HCT116 (cell line): ENCODE measurements at regions not wholly inside any gene's neighbourhood (a gene's known extent, or its start where the extent isn't known, plus 50 kb on each side); places are given as distances from the start of the nearest gene placed in this dataset.

ENCODE experiments used
- ATF3 ChIP-seq: IDR thresholded peaks from 2 replicates; pipeline ENCODE4 v1.6.1; 2012
- EZH2 ChIP-seq: fragments of 200-600 bp; sonication (generic); IDR thresholded peaks from 2 replicates; pipeline ENCODE4 v1.6.1; 2017; ENCODE audit warnings: antibody characterized with exemption, mixed run types
- EZH2phosphoT487 ChIP-seq: fragments of 200-600 bp; IDR thresholded peaks from 2 replicates; pipeline ENCODE4 v1.6.1; 2018; ENCODE audit warnings: antibody characterized with exemption, borderline replicate concordance
- FOSL1 ChIP-seq: IDR thresholded peaks from 2 replicates; pipeline ENCODE4 v1.6.1; 2012; ENCODE audit warnings: low read depth
- MAX ChIP-seq: IDR thresholded peaks from 2 replicates; pipeline ENCODE4 v1.6.1; 2012
- POLR2A ChIP-seq: IDR thresholded peaks from 2 replicates; pipeline ENCODE4 v1.7.0; 2011; ENCODE audit warnings: borderline replicate concordance; ENCODE audit not compliant: insufficient read depth, insufficient read length; ENCODE audit errors: extremely low read depth
- POLR2AphosphoS5 ChIP-seq: IDR thresholded peaks from 2 replicates; pipeline ENCODE4 v1.6.1; 2011; ENCODE audit warnings: mild to moderate bottlenecking, low read depth, low read length, moderate library complexity
- RAD21 ChIP-seq: IDR thresholded peaks from 2 replicates; pipeline ENCODE4 v1.6.1; 2012; ENCODE audit warnings: low read depth, mild to moderate bottlenecking
- REST ChIP-seq: IDR thresholded peaks from 2 replicates; pipeline ENCODE4 v1.6.1; 2012; ENCODE audit warnings: low read depth
- SIN3A ChIP-seq: IDR thresholded peaks from 2 replicates; pipeline ENCODE4 v1.6.1; 2012; ENCODE audit warnings: low read depth
- SP1 ChIP-seq: IDR thresholded peaks from 2 replicates; pipeline ENCODE4 v1.6.1; 2012; ENCODE audit warnings: low read depth
- ZBTB33 ChIP-seq: IDR thresholded peaks from 2 replicates; pipeline ENCODE4 v1.6.1; 2011; ENCODE audit warnings: mild to moderate bottlenecking, low read length, moderate library complexity; ENCODE audit not compliant: insufficient replicate concordance; ENCODE audit errors: extremely low read depth
- ZNF274 ChIP-seq: fragments of 200-500 bp; sonication (Bioruptor generic); IDR thresholded peaks from 2 replicates; pipeline ENCODE4 v1.6.1; 2014; ENCODE audit warnings: mild to moderate bottlenecking, low read depth, low read length, inconsistent platforms
- TF ChIP-seq, protein P1 (sequence below), 3 experiments: fragments of 200-600 bp in 1 of 3; sonication (generic) in 1 of 3; IDR thresholded peaks in 2 of 3; conservative IDR thresholded peaks in 1 of 3; 2 replicates each; pipeline ENCODE4 v1.5.1; 2012 to 2017; ENCODE audit warnings: low read depth in 2 of 3, low read length in 2 of 3, antibody characterized with exemption in 1 of 3, borderline replicate concordance in 1 of 3, control low read depth in 1 of 3, mild to moderate bottlenecking in 1 of 3, mixed read lengths in 1 of 3, mixed run types in 1 of 3, moderate library complexity in 1 of 3; ENCODE audit not compliant: insufficient read depth in 1 of 3

DNA sequence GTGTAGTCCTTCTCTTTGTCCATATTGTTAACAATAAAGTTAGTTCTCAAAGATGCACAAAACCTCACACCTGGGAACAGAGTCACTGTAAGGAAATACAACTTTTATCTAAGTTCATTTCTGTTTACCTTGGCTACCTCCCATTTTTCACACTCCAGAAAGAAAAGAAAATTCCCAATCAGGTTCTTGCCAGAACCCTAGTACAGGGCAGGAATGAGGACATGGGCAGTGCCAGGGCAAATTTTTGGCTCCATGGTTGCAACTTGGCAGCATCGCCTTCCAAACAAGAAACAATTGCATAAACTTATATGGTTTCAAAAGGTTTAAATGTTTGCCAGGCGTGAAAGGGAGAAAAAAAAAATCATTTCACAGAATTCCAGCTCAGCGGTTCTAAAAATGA, 296.3 kb upstream of the PRKD1 start:
- TF ChIP-seq POLR2A (no peak), MAX (no peak), POLR2AphosphoS5 (no peak), EZH2 (no peak), FOSL1 (no peak), ATF3 (no peak), RAD21 (no peak), EZH2phosphoT487 (no peak), ZBTB33 (no peak), SIN3A (no peak), ZNF274 (no peak), SP1 (no peak), REST (no peak)
- TF ChIP-seq, protein P1, sequence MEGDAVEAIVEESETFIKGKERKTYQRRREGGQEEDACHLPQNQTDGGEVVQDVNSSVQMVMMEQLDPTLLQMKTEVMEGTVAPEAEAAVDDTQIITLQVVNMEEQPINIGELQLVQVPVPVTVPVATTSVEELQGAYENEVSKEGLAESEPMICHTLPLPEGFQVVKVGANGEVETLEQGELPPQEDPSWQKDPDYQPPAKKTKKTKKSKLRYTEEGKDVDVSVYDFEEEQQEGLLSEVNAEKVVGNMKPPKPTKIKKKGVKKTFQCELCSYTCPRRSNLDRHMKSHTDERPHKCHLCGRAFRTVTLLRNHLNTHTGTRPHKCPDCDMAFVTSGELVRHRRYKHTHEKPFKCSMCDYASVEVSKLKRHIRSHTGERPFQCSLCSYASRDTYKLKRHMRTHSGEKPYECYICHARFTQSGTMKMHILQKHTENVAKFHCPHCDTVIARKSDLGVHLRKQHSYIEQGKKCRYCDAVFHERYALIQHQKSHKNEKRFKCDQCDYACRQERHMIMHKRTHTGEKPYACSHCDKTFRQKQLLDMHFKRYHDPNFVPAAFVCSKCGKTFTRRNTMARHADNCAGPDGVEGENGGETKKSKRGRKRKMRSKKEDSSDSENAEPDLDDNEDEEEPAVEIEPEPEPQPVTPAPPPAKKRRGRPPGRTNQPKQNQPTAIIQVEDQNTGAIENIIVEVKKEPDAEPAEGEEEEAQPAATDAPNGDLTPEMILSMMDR (IDR thresholded peaks at IDR 0.05 in 2 of 3, conservative IDR thresholded peaks at IDR 0.05 in 1 of 3; ENCODE audit: borderline replicate concordance in 1 of 3, insufficient read depth in 1 of 3, low read depth in 2 of 3, low read length in 2 of 3): no peak
